HEK293 (cell line): ENCODE measurements at regions not wholly inside any gene's neighbourhood (a gene's known extent, or its start where the extent isn't known, plus 50 kb on each side); places are given as distances from the start of the nearest gene placed in this dataset.

ENCODE experiments used
- CTCF ChIA-PET: fragments of 350-600 bp; formaldehyde crosslinking; extraction: SDS; loops from one replicate; lab custom pipeline; 2021; ENCODE audit warnings: antibody characterized with exemption; lab: Yijun Ruan, JAX
- POLR2A ChIA-PET: fragments of 300-600 bp; formaldehyde crosslinking; extraction: SDS; loops from one replicate; lab custom pipeline; 2020; ENCODE audit warnings: antibody characterized with exemption, inconsistent platforms; lab: Yijun Ruan, JAX
- H3K27ac ChIP-seq: fragments of 200-500 bp; sonication (Bioruptor generic); 2 replicates; pipeline ENCODE4 v1.5.1; 2014; ENCODE audit warnings: low read depth, low read length, control low read depth, inconsistent platforms; ENCODE audit errors: extremely low read depth
- H3K36me3 ChIP-seq, 2 experiments: fragments of 200-500 bp in 1 of 2; sonication (Bioruptor generic) in 1 of 2; 1 replicate in 1 of 2; 2 replicates in 1 of 2; pipeline ENCODE4 v1.5.1; 2014 to 2017; ENCODE audit warnings: inconsistent platforms in 2 of 2, low read length in 2 of 2; ENCODE audit not compliant: control insufficient read depth in 2 of 2, insufficient read depth in 1 of 2
- H3K4me1 ChIP-seq: fragments of 200-500 bp; sonication (Bioruptor generic); 2 replicates; pipeline ENCODE4 v1.5.1; 2014; ENCODE audit warnings: mild to moderate bottlenecking, low read length, inconsistent platforms; ENCODE audit not compliant: control insufficient read depth, insufficient read depth
- H3K4me3 ChIP-seq: 2 replicates; pipeline ENCODE4 v1.5.1; 2011; ENCODE audit warnings: low read depth, mild to moderate bottlenecking, control low read depth, low read length, moderate library complexity
- H3K9me3 ChIP-seq: fragments of 200-500 bp; sonication (Bioruptor generic); 2 replicates; pipeline ENCODE4 v1.5.1; 2014; ENCODE audit warnings: low read depth, low read length, inconsistent platforms; ENCODE audit not compliant: control insufficient read depth, insufficient read depth
- ATF2 ChIP-seq: fragments of 450-650 bp; formaldehyde crosslinking; IDR thresholded peaks from 2 replicates; pipeline ENCODE4 v1.5.1; 2016; ENCODE audit warnings: missing biosample characterization, missing genetic modification characterization, low read depth
- HIC1 ChIP-seq: fragments of 450-650 bp; formaldehyde crosslinking; IDR thresholded peaks from 2 replicates; pipeline ENCODE4 v1.5.1; 2016; ENCODE audit warnings: missing biosample characterization, missing genetic modification characterization
- REST ChIP-seq: fragments of 450-650 bp; formaldehyde crosslinking; IDR thresholded peaks from 2 replicates; pipeline ENCODE4 v1.5.1; 2016; ENCODE audit warnings: missing biosample characterization, missing genetic modification characterization
- SALL2 ChIP-seq: fragments of 450-650 bp; formaldehyde crosslinking; IDR thresholded peaks from 2 replicates; pipeline ENCODE4 v1.5.0; 2017; ENCODE audit warnings: missing biosample characterization, mild to moderate bottlenecking, missing genetic modification characterization, borderline replicate concordance
- ZBTB6 ChIP-seq: fragments of 450-650 bp; formaldehyde crosslinking; IDR thresholded peaks from 2 replicates; pipeline ENCODE4 v1.5.1; 2017; ENCODE audit warnings: missing biosample characterization, missing genetic modification characterization
- ZFHX2 ChIP-seq: fragments of 450-650 bp; formaldehyde crosslinking; conservative IDR thresholded peaks from 2 replicates; pipeline ENCODE4 v1.5.1; 2016; ENCODE audit warnings: missing biosample characterization, missing genetic modification characterization
- ZNF10 ChIP-seq: fragments of 450-650 bp; formaldehyde crosslinking; IDR thresholded peaks from 2 replicates; pipeline ENCODE4 v1.5.1; 2017; ENCODE audit warnings: missing biosample characterization, missing genetic modification characterization
- ZNF132 ChIP-seq: fragments of 450-650 bp; formaldehyde crosslinking; IDR thresholded peaks from 2 replicates; pipeline ENCODE4 v1.5.1; 2017; ENCODE audit warnings: missing biosample characterization, missing genetic modification characterization, borderline replicate concordance
- ZNF211 ChIP-seq: fragments of 450-650 bp; formaldehyde crosslinking; IDR thresholded peaks from 2 replicates; pipeline ENCODE4 v1.5.1; 2016; ENCODE audit warnings: low read depth, missing biosample characterization, missing genetic modification characterization
- ZNF221 ChIP-seq: fragments of 450-650 bp; formaldehyde crosslinking; IDR thresholded peaks from 2 replicates; pipeline ENCODE4 v1.5.1; 2017; ENCODE audit warnings: missing biosample characterization, missing genetic modification characterization, borderline replicate concordance
- ZNF292 ChIP-seq: fragments of 450-650 bp; formaldehyde crosslinking; IDR thresholded peaks from 2 replicates; pipeline ENCODE4 v1.5.1; 2016; ENCODE audit warnings: low read depth, missing biosample characterization, missing genetic modification characterization, borderline replicate concordance
- ZNF354C ChIP-seq: fragments of 450-650 bp; formaldehyde crosslinking; IDR thresholded peaks from 2 replicates; pipeline ENCODE4 v1.5.1; 2016; ENCODE audit warnings: missing biosample characterization, missing genetic modification characterization, low read depth, borderline replicate concordance
- ZNF391 ChIP-seq: fragments of 450-650 bp; formaldehyde crosslinking; IDR thresholded peaks from 2 replicates; pipeline ENCODE4 v1.5.1; 2016; ENCODE audit warnings: low read depth, missing biosample characterization, missing genetic modification characterization, borderline replicate concordance
- ZNF398 ChIP-seq: fragments of 450-650 bp; formaldehyde crosslinking; IDR thresholded peaks from 2 replicates; pipeline ENCODE4 v1.5.1; 2017; ENCODE audit warnings: missing biosample characterization, missing genetic modification characterization
- ZNF404 ChIP-seq: fragments of 450-650 bp; formaldehyde crosslinking; IDR thresholded peaks from 2 replicates; pipeline ENCODE4 v1.5.1; 2017; ENCODE audit warnings: missing biosample characterization, missing genetic modification characterization
- ZNF571 ChIP-seq: fragments of 450-650 bp; formaldehyde crosslinking; IDR thresholded peaks from 2 replicates; pipeline ENCODE4 v1.5.0; 2017; ENCODE audit warnings: missing biosample characterization, missing genetic modification characterization
- ZNF623 ChIP-seq: fragments of 450-650 bp; formaldehyde crosslinking; IDR thresholded peaks from 2 replicates; pipeline ENCODE4 v1.5.1; 2016; ENCODE audit warnings: missing biosample characterization, missing genetic modification characterization
- ZNF768 ChIP-seq: fragments of 450-650 bp; formaldehyde crosslinking; IDR thresholded peaks from 2 replicates; pipeline ENCODE4 v1.5.1; 2018; ENCODE audit warnings: missing biosample characterization, mild to moderate bottlenecking, missing genetic modification characterization
- ZNF777 ChIP-seq: fragments of 450-650 bp; formaldehyde crosslinking; IDR thresholded peaks from 2 replicates; pipeline ENCODE4 v1.5.1; 2017; ENCODE audit warnings: missing biosample characterization, missing genetic modification characterization, borderline replicate concordance
- ZNF843 ChIP-seq: fragments of 450-650 bp; formaldehyde crosslinking; IDR thresholded peaks from 2 replicates; pipeline ENCODE4 v1.5.1; 2016; ENCODE audit warnings: missing biosample characterization, missing genetic modification characterization
- TF ChIP-seq, protein P1 (sequence below): IDR thresholded peaks from 2 replicates; pipeline ENCODE4 v1.6.1; 2011; ENCODE audit warnings: mild to moderate bottlenecking, low read depth, low read length, borderline replicate concordance

DNA sequence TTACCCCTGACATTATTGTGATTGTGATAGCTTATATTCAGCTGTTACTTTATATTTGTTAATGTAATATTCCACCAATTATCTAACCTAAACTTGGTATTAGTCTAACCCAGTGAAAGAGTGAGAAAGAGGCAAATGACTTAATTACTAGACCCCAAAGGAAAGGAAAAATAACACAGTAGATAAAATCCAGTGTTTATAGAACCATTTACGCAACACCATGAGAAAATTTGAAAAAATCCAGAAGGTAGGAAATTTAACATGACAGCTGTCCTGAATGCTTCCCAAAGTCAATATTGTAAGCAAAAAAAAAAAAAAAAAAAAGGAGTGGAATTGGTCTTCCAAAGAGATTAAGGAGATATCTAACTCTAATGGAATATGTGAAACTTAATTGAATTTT lies 741.5 kb upstream of the GHITM start (continued):
- no peak for TF ChIP-seq ZNF404
- no peak for TF ChIP-seq ZBTB6 (tag by site-specific recombination)
- no peak for TF ChIP-seq REST (tag by site-specific recombination)

GRCh38 chr10:83410570-83410969 lies 728.7 kb upstream of the GHITM start:
- no peaks in the 10 kb centered on the region for H3K36me3 ChIP-seq
- H3K27ac ChIP-seq = no peak overlapping the region
- TF ChIP-seq ATF2 (tag by site-specific recombination) = peak; percentile 51; the same call in 1 of the 2 replicates
- TF ChIP-seq ZNF623 (tag by site-specific recombination) = no peak
- H3K4me3 ChIP-seq = no peak overlapping the region
- ChIA-PET CTCF (no interaction called here), POLR2A (no interaction called here)
- no peaks in the 10 kb centered on the region for H3K9me3 ChIP-seq
- H3K4me1 ChIP-seq = no peaks in the 10 kb centered on the region

- H3K4me1 ChIP-seq = no peaks in the 10 kb centered on the region
- H3K4me3 ChIP-seq = no peak overlapping the region
- POLR2A ChIA-PET = no interaction called here
- no peaks in the 10 kb centered on the region for H3K9me3 ChIP-seq
- H3K36me3 ChIP-seq = no peaks in the 10 kb centered on the region
- no peak overlapping the region for H3K27ac ChIP-seq
- CTCF ChIA-PET = interaction anchor here (0.5 to 2.4 kb wide), 2 partner anchors 82 to 446 kb away, joined by 3 to 10 read pairs; no protein-coding TSS in a partner anchor
- TF ChIP-seq ZNF571 (tag by site-specific recombination) (no peak), ZNF843 (no peak), ZNF354C (tag by site-specific recombination) (no peak), ZNF10 (no peak), ZNF777 (tag by site-specific recombination) (no peak), ZNF132 (no peak), ZNF398 (no peak), SALL2 (no peak), ZNF768 (no peak), ZNF292 (tag by site-specific recombination) (no peak), ZNF391 (tag by site-specific recombination) (no peak), ZNF211 (tag by site-specific recombination) (no peak), HIC1 (tag by site-specific recombination) (no peak), ZNF221 (tag by site-specific recombination) (no peak), ZFHX2 (tag by site-specific recombination) (no peak)
- TF ChIP-seq, protein P1, sequence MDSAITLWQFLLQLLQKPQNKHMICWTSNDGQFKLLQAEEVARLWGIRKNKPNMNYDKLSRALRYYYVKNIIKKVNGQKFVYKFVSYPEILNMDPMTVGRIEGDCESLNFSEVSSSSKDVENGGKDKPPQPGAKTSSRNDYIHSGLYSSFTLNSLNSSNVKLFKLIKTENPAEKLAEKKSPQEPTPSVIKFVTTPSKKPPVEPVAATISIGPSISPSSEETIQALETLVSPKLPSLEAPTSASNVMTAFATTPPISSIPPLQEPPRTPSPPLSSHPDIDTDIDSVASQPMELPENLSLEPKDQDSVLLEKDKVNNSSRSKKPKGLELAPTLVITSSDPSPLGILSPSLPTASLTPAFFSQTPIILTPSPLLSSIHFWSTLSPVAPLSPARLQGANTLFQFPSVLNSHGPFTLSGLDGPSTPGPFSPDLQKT = no peak
Observed at GRCh38 chr10:83425306-83425705, 714.0 kb upstream of the GHITM start.
